ENCODE measurements at regions not wholly inside any gene's neighbourhood (a gene's known extent, or its start where the extent isn't known, plus 50 kb on each side); places are given as distances from the start of the nearest gene placed in this dataset.

DNA sequence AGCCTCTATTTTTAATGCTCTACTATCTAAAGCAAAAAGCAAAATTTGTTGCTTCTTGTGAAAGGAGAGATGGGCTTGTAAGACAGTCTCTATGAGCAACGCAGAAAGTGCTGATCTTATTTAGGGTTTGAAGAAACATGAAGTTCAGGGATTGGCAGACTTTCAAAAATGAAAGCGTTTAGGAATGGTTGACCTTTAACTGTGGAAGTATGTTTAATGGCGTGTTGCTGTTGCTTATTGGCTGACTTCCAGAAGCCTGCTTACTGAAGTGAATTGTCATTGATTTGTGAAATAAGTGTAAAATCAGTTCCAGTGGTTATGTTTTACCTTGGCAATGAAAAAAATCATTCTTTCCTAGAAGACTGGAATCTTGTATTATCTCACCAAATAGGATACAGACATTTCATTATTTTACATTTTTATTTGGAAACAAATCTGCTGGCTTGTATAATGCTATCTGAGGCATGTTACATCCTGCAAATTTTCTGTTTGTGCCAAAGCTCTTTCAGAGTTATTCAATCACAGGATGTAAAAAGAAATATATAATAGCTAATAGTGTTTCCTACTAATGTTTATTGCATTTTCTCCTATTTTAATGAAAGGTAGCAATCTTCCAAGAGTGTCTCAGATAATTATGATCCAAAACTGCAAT lies 221.3 kb upstream of the SLITRK6 start:
- TF ChIP-seq CTCF (IDR thresholded peaks at IDR 0.05 in 2 of 3, conservative IDR thresholded peaks at IDR 0.05 in 1 of 3; ENCODE audit: borderline replicate concordance in 1 of 3, insufficient read depth in 1 of 3, low read depth in 2 of 3, low read length in 2 of 3), result no peak
- no peak for TF ChIP-seq EZH2 (IDR thresholded peaks at IDR 0.05)
- no peak for TF ChIP-seq POLR2AphosphoS5 (IDR thresholded peaks at IDR 0.05; ENCODE audit: low read depth, low read length)
- no peak for TF ChIP-seq EZH2phosphoT487 (IDR thresholded peaks at IDR 0.05; ENCODE audit: borderline replicate concordance)
- no peak for TF ChIP-seq ZFX (IDR thresholded peaks at IDR 0.05)
- TF ChIP-seq POLR2A (IDR thresholded peaks at IDR 0.05; ENCODE audit: borderline replicate concordance, extremely low read depth, insufficient read depth, insufficient read length), result no peak
- TF ChIP-seq ZNF274 (IDR thresholded peaks at IDR 0.05; ENCODE audit: low read depth, low read length), result no peak
- no peak for TF ChIP-seq REST (IDR thresholded peaks at IDR 0.05; ENCODE audit: low read depth)

Data from HCT116 (cell line).